ENCODE measurements at regions not wholly inside any gene's neighbourhood (a gene's known extent, or its start where the extent isn't known, plus 50 kb on each side); places are given as distances from the start of the nearest gene placed in this dataset.

DNA sequence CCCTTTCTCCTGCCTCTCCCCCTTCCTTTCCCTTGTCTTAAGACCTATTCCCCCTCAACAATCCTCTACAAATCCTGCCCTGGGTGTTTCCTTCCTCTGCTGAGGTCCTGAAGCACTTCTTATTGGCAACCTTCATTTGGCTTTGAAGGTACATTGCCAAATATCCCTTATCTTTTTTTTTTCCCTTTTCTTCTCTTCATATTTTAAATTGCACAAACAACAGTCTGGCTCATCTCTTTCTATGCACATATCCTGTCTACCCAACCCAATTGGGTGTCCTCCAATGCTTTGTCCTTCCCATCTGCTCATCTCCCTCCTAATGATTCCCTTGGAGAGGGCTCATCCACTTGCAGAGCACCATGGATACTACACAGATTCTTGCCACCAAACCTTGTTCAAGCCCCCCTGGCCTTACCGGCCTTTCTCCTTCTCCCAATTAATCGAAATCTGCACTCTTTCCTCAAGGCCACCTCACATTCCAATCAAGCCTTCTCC lies 537.9 kb upstream of the JARID2 start:
- Histone ChIP-seq H3K4me1 (ENCODE audit: control insufficient read depth in 2 of 2, insufficient read depth in 1 of 2, low read depth in 1 of 2, low read length in 2 of 2) (peaks cover 0 to 4% of the 10 kb centered on the region in 2 donors), H3K14ac (ENCODE audit: low read length) (no peak overlapping the region)

DNA sequence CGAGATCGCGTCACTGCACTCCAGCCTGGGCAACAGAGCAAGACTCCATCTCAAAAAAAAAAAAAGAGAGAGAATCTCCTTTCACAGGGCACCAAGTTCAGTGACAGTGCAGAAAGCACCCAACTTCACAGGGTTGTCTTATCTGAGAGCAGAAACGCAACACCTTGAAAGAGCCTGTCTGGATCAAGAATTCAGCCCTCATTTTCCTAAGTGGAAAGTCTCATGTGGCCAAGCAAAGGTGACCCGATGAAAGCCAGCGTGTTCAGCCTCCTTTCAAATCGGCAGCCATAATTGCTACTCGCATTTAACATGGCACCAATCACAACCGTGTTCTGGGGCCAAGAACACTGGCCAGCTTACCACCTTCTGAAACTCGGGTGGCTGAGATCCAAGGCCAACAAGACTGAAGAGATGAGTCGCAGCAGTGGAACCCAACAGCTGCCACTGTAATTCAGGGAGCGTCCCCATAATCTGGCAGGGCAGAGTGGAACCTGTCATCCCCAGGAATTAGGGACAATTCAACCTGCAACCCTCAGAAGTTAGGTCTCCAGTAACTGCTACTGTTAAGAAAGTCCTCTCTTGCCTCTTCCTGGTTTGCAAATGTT lies 536.7 kb upstream of the JARID2 start:
- H3K27me3 ChIP-seq (ENCODE audit: control insufficient read depth in 3 of 3, insufficient read depth in 3 of 3, low read depth in 1 of 3, low read length in 3 of 3), result peaks cover 0 to 12% (median 0%) of the 10 kb centered on the region in 3 experiments
- no peak overlapping the region for H3K4me2 ChIP-seq (ENCODE audit: insufficient read depth, low read length, poor library complexity, severe bottlenecking)
- no peaks in the 10 kb centered on the region for H3K79me1 ChIP-seq (ENCODE audit: low read depth, low read length)
- peaks cover 2 to 4% of the 10 kb centered on the region in 2 donors for H3K9me3 ChIP-seq (replicated peaks in 1 of 2; ENCODE audit: control insufficient read depth in 2 of 2, insufficient read depth in 1 of 2, low read depth in 1 of 2, low read length in 2 of 2)
- H2BK15ac ChIP-seq (ENCODE audit: low read length), result no peak overlapping the region
- no peak overlapping the region for H3K9ac ChIP-seq (ENCODE audit: low read depth, low read length, poor library complexity)
- DNase-seq (ENCODE audit: low spot score), result no peak
- H4K91ac ChIP-seq (ENCODE audit: low read depth, low read length, poor library complexity), result no peak overlapping the region
- H2AFZ ChIP-seq (ENCODE audit: low read length), result no peak overlapping the region
- no peak overlapping the region for H2BK5ac ChIP-seq (ENCODE audit: low read length)
- H3K27ac ChIP-seq (replicated peaks; ENCODE audit: low read length), result no peak overlapping the region
- H3K4me1 ChIP-seq (ENCODE audit: control insufficient read depth in 2 of 2, insufficient read depth in 1 of 2, low read depth in 1 of 2, low read length in 2 of 2), result peaks cover 0 to 4% of the 10 kb centered on the region in 2 donors
- H3K4me3 ChIP-seq (ENCODE audit: low read length in 2 of 2), result no peak overlapping the region
- no peak overlapping the region for H2BK120ac ChIP-seq (ENCODE audit: low read depth, low read length)
- no peak overlapping the region for H3K14ac ChIP-seq (ENCODE audit: low read length)
- WGBS, 2 donors (ENCODE audit: extremely low coverage in 2 of 2, insufficient read length in 2 of 2, insufficient replicate concordance in 1 of 2), result no CpG with 5 or more reads among the region's 12 CpGs
- no peak overlapping the region for H3K18ac ChIP-seq (ENCODE audit: low read length)
- H2AK5ac ChIP-seq (ENCODE audit: low read depth, low read length), result no peak overlapping the region
- H3K23ac ChIP-seq (ENCODE audit: low read depth, low read length, poor library complexity), result no peak overlapping the region
- no peak overlapping the region for H4K8ac ChIP-seq (ENCODE audit: low read depth, low read length)
- no peaks in the 10 kb centered on the region for H3K36me3 ChIP-seq (replicated peaks in 1 of 2; ENCODE audit: control insufficient read depth in 2 of 2, insufficient read depth in 2 of 2, low read length in 2 of 2)
- no peak overlapping the region for H2BK12ac ChIP-seq (ENCODE audit: low read length)
- H3K4ac ChIP-seq (ENCODE audit: low read length), result no peak overlapping the region

More for the DNA sequence above, 537.9 kb upstream of the JARID2 start:
- peaks cover 2 to 4% of the 10 kb centered on the region in 2 donors for H3K9me3 ChIP-seq (replicated peaks in 1 of 2; ENCODE audit: control insufficient read depth in 2 of 2, insufficient read depth in 1 of 2, low read depth in 1 of 2, low read length in 2 of 2)
- no peak overlapping the region for H2BK5ac ChIP-seq (ENCODE audit: low read length)
- no peak overlapping the region for H3K23ac ChIP-seq (ENCODE audit: low read depth, low read length, poor library complexity)
- H3K18ac ChIP-seq (ENCODE audit: low read length), result no peak overlapping the region
- peaks cover 0 to 8% (median 0%) of the 10 kb centered on the region in 3 experiments for H3K27me3 ChIP-seq (ENCODE audit: control insufficient read depth in 3 of 3, insufficient read depth in 3 of 3, low read depth in 1 of 3, low read length in 3 of 3)
- no peak overlapping the region for H2BK15ac ChIP-seq (ENCODE audit: low read length)
- H4K8ac ChIP-seq (ENCODE audit: low read depth, low read length), result no peak overlapping the region
- H3K27ac ChIP-seq (replicated peaks; ENCODE audit: low read length), result no peak overlapping the region
- H3K79me1 ChIP-seq (ENCODE audit: low read depth, low read length), result no peaks in the 10 kb centered on the region
- H2BK12ac ChIP-seq (ENCODE audit: low read length), result no peak overlapping the region
- no peak overlapping the region for H2AK5ac ChIP-seq (ENCODE audit: low read depth, low read length)
- H2BK120ac ChIP-seq (ENCODE audit: low read depth, low read length), result no peak overlapping the region
- no peak overlapping the region for H3K4ac ChIP-seq (ENCODE audit: low read length)
- no peaks in the 10 kb centered on the region for H3K36me3 ChIP-seq (replicated peaks in 1 of 2; ENCODE audit: control insufficient read depth in 2 of 2, insufficient read depth in 2 of 2, low read length in 2 of 2)
- no peak overlapping the region for H3K9ac ChIP-seq (ENCODE audit: low read depth, low read length, poor library complexity)
- no peak overlapping the region for H3K4me2 ChIP-seq (ENCODE audit: insufficient read depth, low read length, poor library complexity, severe bottlenecking)
- no CpG with 5 or more reads among the region's 2 CpGs for WGBS, 2 donors (ENCODE audit: extremely low coverage in 2 of 2, insufficient read length in 2 of 2, insufficient replicate concordance in 1 of 2)
- no peak overlapping the region for H2AFZ ChIP-seq (ENCODE audit: low read length)
- H3K4me3 ChIP-seq (ENCODE audit: low read length in 2 of 2), result no peak overlapping the region
- DNase-seq (ENCODE audit: low spot score), result no peak
- no peak overlapping the region for H4K91ac ChIP-seq (ENCODE audit: low read depth, low read length, poor library complexity)

DNA sequence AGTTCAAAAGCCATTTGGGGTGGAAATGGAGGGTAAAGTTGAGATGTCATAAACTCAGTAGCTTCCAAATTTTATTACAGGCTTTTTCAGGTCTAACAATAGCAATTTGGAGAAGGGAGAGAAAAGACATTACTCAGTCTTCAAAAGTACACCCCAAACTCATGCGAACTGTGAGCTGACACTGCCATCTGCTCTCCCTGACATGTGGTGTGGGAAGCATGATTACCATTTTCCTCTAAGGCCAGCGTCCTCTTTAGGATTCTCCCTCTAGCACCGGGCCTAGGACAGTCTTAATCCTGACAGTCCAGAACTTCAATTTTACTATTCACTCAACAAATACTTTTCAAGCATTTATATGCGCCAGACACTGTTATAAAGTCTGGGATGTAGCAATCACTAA lies 536.0 kb upstream of the JARID2 start:
- H3K4me3 ChIP-seq (ENCODE audit: low read length in 2 of 2), result no peak overlapping the region
- H3K27ac ChIP-seq (replicated peaks; ENCODE audit: low read length), result no peak overlapping the region
- peaks cover 0 to 16% (median 0%) of the 10 kb centered on the region in 3 experiments for H3K27me3 ChIP-seq (ENCODE audit: control insufficient read depth in 3 of 3, insufficient read depth in 3 of 3, low read depth in 1 of 3, low read length in 3 of 3)
- H3K79me1 ChIP-seq (ENCODE audit: low read depth, low read length), result no peaks in the 10 kb centered on the region
- peaks cover 2 to 4% of the 10 kb centered on the region in 2 donors for H3K9me3 ChIP-seq (replicated peaks in 1 of 2; ENCODE audit: control insufficient read depth in 2 of 2, insufficient read depth in 1 of 2, low read depth in 1 of 2, low read length in 2 of 2)
- no peak overlapping the region for H2BK5ac ChIP-seq (ENCODE audit: low read length)
- no peak overlapping the region for H3K4me2 ChIP-seq (ENCODE audit: insufficient read depth, low read length, poor library complexity, severe bottlenecking)
- H3K4ac ChIP-seq (ENCODE audit: low read length), result no peak overlapping the region
- H3K9ac ChIP-seq (ENCODE audit: low read depth, low read length, poor library complexity), result no peak overlapping the region
- no peak overlapping the region for H2BK15ac ChIP-seq (ENCODE audit: low read length)
- no peak overlapping the region for H3K23ac ChIP-seq (ENCODE audit: low read depth, low read length, poor library complexity)
- no CpG with 5 or more reads among the region's 4 CpGs for WGBS, 2 donors (ENCODE audit: extremely low coverage in 2 of 2, insufficient read length in 2 of 2, insufficient replicate concordance in 1 of 2)
- H2AK5ac ChIP-seq (ENCODE audit: low read depth, low read length), result no peak overlapping the region
- no peak overlapping the region for H3K14ac ChIP-seq (ENCODE audit: low read length)
- H3K4me1 ChIP-seq (ENCODE audit: control insufficient read depth in 2 of 2, insufficient read depth in 1 of 2, low read depth in 1 of 2, low read length in 2 of 2), result peaks cover 0 to 4% of the 10 kb centered on the region in 2 donors
- no peak overlapping the region for H2AFZ ChIP-seq (ENCODE audit: low read length)
- no peak overlapping the region for H4K8ac ChIP-seq (ENCODE audit: low read depth, low read length)
- no peak overlapping the region for H2BK12ac ChIP-seq (ENCODE audit: low read length)
- no peak for DNase-seq (ENCODE audit: low spot score)
- no peaks in the 10 kb centered on the region for H3K36me3 ChIP-seq (replicated peaks in 1 of 2; ENCODE audit: control insufficient read depth in 2 of 2, insufficient read depth in 2 of 2, low read length in 2 of 2)
- H4K91ac ChIP-seq (ENCODE audit: low read depth, low read length, poor library complexity), result no peak overlapping the region
- H3K18ac ChIP-seq (ENCODE audit: low read length), result no peak overlapping the region
- no peak overlapping the region for H2BK120ac ChIP-seq (ENCODE audit: low read depth, low read length)

DNA sequence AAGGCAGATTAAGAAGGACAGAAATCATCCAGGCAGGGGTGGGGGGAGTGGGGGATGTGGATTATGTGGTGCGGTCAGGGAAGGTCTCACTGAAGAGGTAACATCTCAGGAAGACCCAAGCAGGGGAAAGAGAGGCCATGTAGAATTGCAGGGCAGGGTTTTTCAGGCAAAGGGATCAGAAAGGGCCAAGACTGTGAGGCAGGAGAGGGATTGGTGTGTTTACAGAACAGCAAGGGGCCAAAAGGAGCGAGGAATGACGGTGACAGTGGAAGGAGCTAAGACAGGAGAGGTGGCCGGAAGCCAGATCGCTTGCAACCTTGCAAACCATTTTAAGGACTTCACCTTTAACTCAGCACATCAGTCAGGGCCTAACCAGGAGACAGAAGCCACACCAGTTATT lies 535.4 kb upstream of the JARID2 start:
- H3K23ac ChIP-seq (ENCODE audit: low read depth, low read length, poor library complexity), result no peak overlapping the region
- no peak overlapping the region for H3K9ac ChIP-seq (ENCODE audit: low read depth, low read length, poor library complexity)
- DNase-seq (ENCODE audit: low spot score), result no peak
- no peak overlapping the region for H2BK120ac ChIP-seq (ENCODE audit: low read depth, low read length)
- no peak overlapping the region for H2AK5ac ChIP-seq (ENCODE audit: low read depth, low read length)
- peaks cover 2 to 4% of the 10 kb centered on the region in 2 donors for H3K9me3 ChIP-seq (replicated peaks in 1 of 2; ENCODE audit: control insufficient read depth in 2 of 2, insufficient read depth in 1 of 2, low read depth in 1 of 2, low read length in 2 of 2)
- no peak overlapping the region for H4K8ac ChIP-seq (ENCODE audit: low read depth, low read length)
- no peak overlapping the region for H3K14ac ChIP-seq (ENCODE audit: low read length)
- H3K18ac ChIP-seq (ENCODE audit: low read length), result no peak overlapping the region
- no peak overlapping the region for H3K27ac ChIP-seq (replicated peaks; ENCODE audit: low read length)
- no peak overlapping the region for H2AFZ ChIP-seq (ENCODE audit: low read length)
- H4K91ac ChIP-seq (ENCODE audit: low read depth, low read length, poor library complexity), result no peak overlapping the region
- no peak overlapping the region for H3K4ac ChIP-seq (ENCODE audit: low read length)
- no peak overlapping the region for H2BK5ac ChIP-seq (ENCODE audit: low read length)
- peaks cover 0 to 4% of the 10 kb centered on the region in 2 donors for H3K4me1 ChIP-seq (ENCODE audit: control insufficient read depth in 2 of 2, insufficient read depth in 1 of 2, low read depth in 1 of 2, low read length in 2 of 2)
- no peaks in the 10 kb centered on the region for H3K79me1 ChIP-seq (ENCODE audit: low read depth, low read length)
- H3K4me2 ChIP-seq (ENCODE audit: insufficient read depth, low read length, poor library complexity, severe bottlenecking), result no peak overlapping the region
- H3K36me3 ChIP-seq (replicated peaks in 1 of 2; ENCODE audit: control insufficient read depth in 2 of 2, insufficient read depth in 2 of 2, low read length in 2 of 2), result no peaks in the 10 kb centered on the region
- H2BK12ac ChIP-seq (ENCODE audit: low read length), result no peak overlapping the region
- no peak overlapping the region for H2BK15ac ChIP-seq (ENCODE audit: low read length)
- H3K4me3 ChIP-seq (ENCODE audit: low read length in 2 of 2), result no peak overlapping the region
- peaks cover 0 to 16% (median 0%) of the 10 kb centered on the region in 3 experiments for H3K27me3 ChIP-seq (ENCODE audit: control insufficient read depth in 3 of 3, insufficient read depth in 3 of 3, low read depth in 1 of 3, low read length in 3 of 3)
- WGBS, 2 donors (ENCODE audit: extremely low coverage in 2 of 2, insufficient read length in 2 of 2, insufficient replicate concordance in 1 of 2), result no CpG with 5 or more reads among the region's 5 CpGs
